ENCODE measurements at regions not wholly inside any gene's neighbourhood (a gene's known extent, or its start where the extent isn't known, plus 50 kb on each side); places are given as distances from the start of the nearest gene placed in this dataset.

GRCh38 chr20:58100731-58101356, 127.6 kb downstream of the ANKRD60 start:
- no peak for DNase-seq

GRCh38 chr20:58099956-58100730, 128.3 kb downstream of the ANKRD60 start:
- H3K4ac ChIP-seq (ENCODE audit: low read depth in 1 of 2, low read length in 2 of 2): no peak overlapping the region
- no peak overlapping the region for H3K4me2 ChIP-seq (ENCODE audit: low read length, poor library complexity, severe bottlenecking)
- H3K18ac ChIP-seq (ENCODE audit: low read depth in 1 of 2, low read length in 2 of 2): no peak overlapping the region
- H2AFZ ChIP-seq (ENCODE audit: low read depth, low read length): no peak overlapping the region
- no peak overlapping the region for H4K91ac ChIP-seq (ENCODE audit: low read length)
- H3K23ac ChIP-seq (ENCODE audit: low read length in 2 of 2): no peak overlapping the region
- H2BK12ac ChIP-seq (ENCODE audit: low read length in 2 of 2): no peak overlapping the region
- no peak overlapping the region for H3K27ac ChIP-seq (ENCODE audit: low read length, poor library complexity, severe bottlenecking)
- H2BK5ac ChIP-seq (ENCODE audit: low read depth, low read length, poor library complexity, severe bottlenecking): no peak overlapping the region
- DNase-seq: no peak
- H3K36me3 ChIP-seq (ENCODE audit: control insufficient read depth in 1 of 2, insufficient read depth in 2 of 2, low read depth in 1 of 2, low read length in 2 of 2): no peaks in the 10 kb centered on the region
- H3K27me3 ChIP-seq (ENCODE audit: control insufficient read depth in 1 of 2, insufficient read depth in 1 of 2, low read length in 2 of 2): peaks cover 0 to 55% of the 10 kb centered on the region in 2 experiments
- H2BK120ac ChIP-seq (ENCODE audit: low read depth, low read length): no peak overlapping the region
- no peak overlapping the region for H2AK5ac ChIP-seq (ENCODE audit: low read length, severe bottlenecking)
- H3K4me3 ChIP-seq (ENCODE audit: insufficient read depth in 1 of 2, low read depth in 1 of 2, low read length in 2 of 2): no peak overlapping the region
- H2BK15ac ChIP-seq (ENCODE audit: low read depth, poor library complexity, severe bottlenecking): no peak overlapping the region
- no peak overlapping the region for H3K9ac ChIP-seq (ENCODE audit: low read length)
- WGBS: 74% methylated on average over 9 of the region's 9 CpGs
- H3K79me1 ChIP-seq (replicated peaks; ENCODE audit: low read length, poor library complexity, severe bottlenecking): no peaks in the 10 kb centered on the region
- H3K14ac ChIP-seq (ENCODE audit: low read length in 2 of 2): no peak overlapping the region
- no peak overlapping the region for H4K8ac ChIP-seq (ENCODE audit: low read length)
- H3K4me1 ChIP-seq (ENCODE audit: control insufficient read depth, insufficient read depth, low read depth, low read length): no peaks in the 10 kb centered on the region
- H3K9me3 ChIP-seq (ENCODE audit: control insufficient read depth, low read length): no peaks in the 10 kb centered on the region

More at GRCh38 chr20:58100731-58101356, 127.6 kb downstream of the ANKRD60 start:
- H3K9ac ChIP-seq (ENCODE audit: low read length): no peak overlapping the region
- no peak overlapping the region for H2BK12ac ChIP-seq (ENCODE audit: low read length in 2 of 2)
- H3K4ac ChIP-seq (ENCODE audit: low read depth in 1 of 2, low read length in 2 of 2): no peak overlapping the region
- no peaks in the 10 kb centered on the region for H3K9me3 ChIP-seq (ENCODE audit: control insufficient read depth, low read length)
- no peak overlapping the region for H3K27ac ChIP-seq (ENCODE audit: low read length, poor library complexity, severe bottlenecking)
- H3K4me3 ChIP-seq (ENCODE audit: insufficient read depth in 1 of 2, low read depth in 1 of 2, low read length in 2 of 2): no peak overlapping the region
- no peak overlapping the region for H3K18ac ChIP-seq (ENCODE audit: low read depth in 1 of 2, low read length in 2 of 2)
- no peak overlapping the region for H3K14ac ChIP-seq (ENCODE audit: low read length in 2 of 2)
- no peak overlapping the region for H2BK15ac ChIP-seq (ENCODE audit: low read depth, poor library complexity, severe bottlenecking)
- H4K8ac ChIP-seq (ENCODE audit: low read length): no peak overlapping the region
- H3K79me1 ChIP-seq (replicated peaks; ENCODE audit: low read length, poor library complexity, severe bottlenecking): no peaks in the 10 kb centered on the region
- H2AFZ ChIP-seq (ENCODE audit: low read depth, low read length): no peak overlapping the region
- no peak overlapping the region for H3K4me2 ChIP-seq (ENCODE audit: low read length, poor library complexity, severe bottlenecking)
- 71% methylated on average over 1 of the region's 7 CpGs for WGBS
- no peak overlapping the region for H2BK120ac ChIP-seq (ENCODE audit: low read depth, low read length)
- no peak overlapping the region for H4K91ac ChIP-seq (ENCODE audit: low read length)
- H3K23ac ChIP-seq (ENCODE audit: low read length in 2 of 2): no peak overlapping the region
- no peak overlapping the region for H2AK5ac ChIP-seq (ENCODE audit: low read length, severe bottlenecking)
- peaks cover 0 to 55% of the 10 kb centered on the region in 2 experiments for H3K27me3 ChIP-seq (ENCODE audit: control insufficient read depth in 1 of 2, insufficient read depth in 1 of 2, low read length in 2 of 2)
- H2BK5ac ChIP-seq (ENCODE audit: low read depth, low read length, poor library complexity, severe bottlenecking): no peak overlapping the region
- H3K36me3 ChIP-seq (ENCODE audit: control insufficient read depth in 1 of 2, insufficient read depth in 2 of 2, low read depth in 1 of 2, low read length in 2 of 2): no peaks in the 10 kb centered on the region
- no peaks in the 10 kb centered on the region for H3K4me1 ChIP-seq (ENCODE audit: control insufficient read depth, insufficient read depth, low read depth, low read length)

- Histone ChIP-seq H2BK5ac (ENCODE audit: low read depth, low read length, poor library complexity, severe bottlenecking) (no peak overlapping the region), H3K27ac (ENCODE audit: low read length, poor library complexity, severe bottlenecking) (no peak overlapping the region), H3K79me1 (replicated peaks; ENCODE audit: low read length, poor library complexity, severe bottlenecking) (no peaks in the 10 kb centered on the region), H2BK15ac (ENCODE audit: low read depth, poor library complexity, severe bottlenecking) (no peak overlapping the region), H3K18ac (ENCODE audit: low read depth in 1 of 2, low read length in 2 of 2) (no peak overlapping the region), H3K36me3 (ENCODE audit: control insufficient read depth in 1 of 2, insufficient read depth in 2 of 2, low read depth in 1 of 2, low read length in 2 of 2) (no peaks in the 10 kb centered on the region), H2BK120ac (ENCODE audit: low read depth, low read length) (no peak overlapping the region), H3K4me1 (ENCODE audit: control insufficient read depth, insufficient read depth, low read depth, low read length) (no peaks in the 10 kb centered on the region), H4K8ac (ENCODE audit: low read length) (no peak overlapping the region), H3K4me3 (ENCODE audit: insufficient read depth in 1 of 2, low read depth in 1 of 2, low read length in 2 of 2) (no peak overlapping the region), H3K27me3 (ENCODE audit: control insufficient read depth in 1 of 2, insufficient read depth in 1 of 2, low read length in 2 of 2) (peaks cover 0 to 60% of the 10 kb centered on the region in 2 experiments), H3K9me3 (ENCODE audit: control insufficient read depth, low read length) (no peaks in the 10 kb centered on the region), H4K91ac (ENCODE audit: low read length) (no peak overlapping the region), H3K23ac (ENCODE audit: low read length in 2 of 2) (no peak overlapping the region), H3K4me2 (ENCODE audit: low read length, poor library complexity, severe bottlenecking) (no peak overlapping the region), H3K4ac (ENCODE audit: low read depth in 1 of 2, low read length in 2 of 2) (no peak overlapping the region), H3K9ac (ENCODE audit: low read length) (no peak overlapping the region), H2AK5ac (ENCODE audit: low read length, severe bottlenecking) (no peak overlapping the region), H2BK12ac (ENCODE audit: low read length in 2 of 2) (no peak overlapping the region), H2AFZ (ENCODE audit: low read depth, low read length) (no peak overlapping the region), H3K14ac (ENCODE audit: low read length in 2 of 2) (no peak overlapping the region)
- 88% methylated on average over 16 of the region's 16 CpGs for WGBS
- DNase-seq: no peak
These were observed 129.0 kb downstream of the ANKRD60 start for GRCh38 chr20:58099291-58099935.

GRCh38 chr20:58098571-58098970, 129.9 kb downstream of the ANKRD60 start:
- 68% methylated on average over 4 of the region's 4 CpGs for WGBS

More at GRCh38 chr20:58098571-58098970, 129.9 kb downstream of the ANKRD60 start:
- Histone ChIP-seq H3K9me3 (ENCODE audit: control insufficient read depth, low read length) (no peaks in the 10 kb centered on the region), H3K14ac (ENCODE audit: low read length in 2 of 2) (no peak overlapping the region), H3K4me2 (ENCODE audit: low read length, poor library complexity, severe bottlenecking) (no peak overlapping the region), H2BK15ac (ENCODE audit: low read depth, poor library complexity, severe bottlenecking) (no peak overlapping the region), H3K9ac (ENCODE audit: low read length) (no peak overlapping the region), H2AFZ (ENCODE audit: low read depth, low read length) (no peak overlapping the region), H3K4ac (ENCODE audit: low read depth in 1 of 2, low read length in 2 of 2) (no peak overlapping the region), H3K4me1 (ENCODE audit: control insufficient read depth, insufficient read depth, low read depth, low read length) (no peaks in the 10 kb centered on the region), H3K36me3 (ENCODE audit: control insufficient read depth in 1 of 2, insufficient read depth in 2 of 2, low read depth in 1 of 2, low read length in 2 of 2) (no peaks in the 10 kb centered on the region), H2BK5ac (ENCODE audit: low read depth, low read length, poor library complexity, severe bottlenecking) (no peak overlapping the region), H3K4me3 (ENCODE audit: insufficient read depth in 1 of 2, low read depth in 1 of 2, low read length in 2 of 2) (no peak overlapping the region), H4K8ac (ENCODE audit: low read length) (no peak overlapping the region), H3K18ac (ENCODE audit: low read depth in 1 of 2, low read length in 2 of 2) (no peak overlapping the region), H2BK120ac (ENCODE audit: low read depth, low read length) (no peak overlapping the region), H4K91ac (ENCODE audit: low read length) (no peak overlapping the region), H3K27ac (ENCODE audit: low read length, poor library complexity, severe bottlenecking) (no peak overlapping the region), H2BK12ac (ENCODE audit: low read length in 2 of 2) (no peak overlapping the region), H2AK5ac (ENCODE audit: low read length, severe bottlenecking) (no peak overlapping the region), H3K23ac (ENCODE audit: low read length in 2 of 2) (no peak overlapping the region), H3K79me1 (replicated peaks; ENCODE audit: low read length, poor library complexity, severe bottlenecking) (no peaks in the 10 kb centered on the region), H3K27me3 (ENCODE audit: control insufficient read depth in 1 of 2, insufficient read depth in 1 of 2, low read length in 2 of 2) (peaks cover 0 to 55% of the 10 kb centered on the region in 2 experiments)
- DNase-seq: no peak
